Spleen (tissue), 7 donors: ENCODE measurements at regions not wholly inside any gene's neighbourhood (a gene's known extent, or its start where the extent isn't known, plus 50 kb on each side); places are given as distances from the start of the nearest gene placed in this dataset.

Experiments used
- CTCF ChIP-seq, 11 experiments: fragments of 200-600 bp in 7 of 11; fragments of 450-650 bp in 4 of 11; sonication (generic) in 4 of 11; IDR thresholded peaks in 8 of 11; conservative IDR thresholded peaks in 3 of 11; 1 replicate in 7 of 11; 2 replicates in 4 of 11; pipeline versions ENCODE4 v1.4.0 to v1.8.0; 2016 to 2021; ENCODE audit warnings: antibody characterized with exemption in 11 of 11, inconsistent platforms in 4 of 11, mild to moderate bottlenecking in 1 of 11
- POLR2A ChIP-seq, 3 donors: fragments of 450-650 bp; IDR thresholded peaks; one replicate each; pipeline ENCODE4 v1.5.1; 2017; ENCODE audit warnings: antibody characterized with exemption in 3 of 3, mild to moderate bottlenecking in 1 of 3
- POLR2AphosphoS5 ChIP-seq, 3 donors: sonication (generic); formaldehyde crosslinking; IDR thresholded peaks; one replicate each; pipeline ENCODE4 v1.5.1; 2017; ENCODE audit warnings: antibody characterized with exemption in 3 of 3
- donor health status: DM: no; HTN: no; CAD: no; lungs with moderate emphysema.
- donor health status: DM: no; HTN: no; CAD: no.
- donor health status: DM: no; HTN: no; CAD: no.

GRCh38 chr7:113291058-113291457 is 172.7 kb upstream of the SMIM30 start:
- TF ChIP-seq POLR2AphosphoS5 (IDR thresholded peaks at IDR 0.05) (no peak), CTCF (IDR thresholded peaks at IDR 0.05 in 8 of 11, conservative IDR thresholded peaks at IDR 0.05 in 3 of 11) (no peak), POLR2A (IDR thresholded peaks at IDR 0.05) (no peak)
